KMS-11 (cell line): ENCODE measurements at regions not wholly inside any gene's neighbourhood (a gene's known extent, or its start where the extent isn't known, plus 50 kb on each side); places are given as distances from the start of the nearest gene placed in this dataset.

ENCODE experiments used
- H2AFZ ChIP-seq: fragments of 200-600 bp; sonication (generic); 2 replicates; pipeline ENCODE4 v1.6.1; 2016; ENCODE audit warnings: antibody characterized with exemption, mixed run types, low read depth
- H3K27ac ChIP-seq: fragments of 200-600 bp; sonication (generic); 2 replicates; pipeline ENCODE4 v1.6.1; 2016; ENCODE audit warnings: mild to moderate bottlenecking, mixed run types
- H3K27me3 ChIP-seq: fragments of 200-600 bp; sonication (generic); 2 replicates; pipeline ENCODE4 v1.6.1; 2017; ENCODE audit warnings: mild to moderate bottlenecking, low read depth, mixed run types, moderate library complexity; ENCODE audit not compliant: insufficient read depth
- H3K36me3 ChIP-seq: fragments of 200-600 bp; sonication (generic); 2 replicates; pipeline ENCODE4 v1.6.1; 2017; ENCODE audit warnings: mild to moderate bottlenecking, mixed run types; ENCODE audit not compliant: insufficient read depth
- H3K4me1 ChIP-seq: fragments of 200-600 bp; sonication (generic); 2 replicates; pipeline ENCODE4 v1.6.1; 2016; ENCODE audit warnings: mild to moderate bottlenecking, low read depth, mixed run types; ENCODE audit not compliant: poor library complexity, severe bottlenecking
- H3K4me2 ChIP-seq: fragments of 200-600 bp; sonication (generic); 2 replicates; pipeline ENCODE4 v1.7.0; 2016; ENCODE audit warnings: mild to moderate bottlenecking, mixed run types
- H3K4me3 ChIP-seq: fragments of 200-600 bp; sonication (generic); IDR thresholded peaks from 2 replicates; pipeline ENCODE4 v1.6.1; 2017; ENCODE audit warnings: low read depth, low read length, mixed read lengths; ENCODE audit not compliant: insufficient read depth
- H3K79me2 ChIP-seq: fragments of 200-600 bp; sonication (generic); 2 replicates; pipeline ENCODE4 v1.6.1; 2016; ENCODE audit warnings: low read depth, mixed run types; ENCODE audit not compliant: insufficient read depth
- H3K9ac ChIP-seq: fragments of 200-600 bp; sonication (generic); 2 replicates; pipeline ENCODE4 v1.6.1; 2016; ENCODE audit warnings: mild to moderate bottlenecking, mixed run types
- H4K20me1 ChIP-seq: fragments of 200-600 bp; sonication (generic); 2 replicates; pipeline ENCODE4 v1.6.1; 2016; ENCODE audit warnings: mild to moderate bottlenecking, mixed run types; ENCODE audit not compliant: insufficient read depth
- TF ChIP-seq, protein P1 (sequence below): fragments of 200-600 bp; sonication (generic); conservative IDR thresholded peaks from 2 replicates; pipeline ENCODE4 v1.6.1; 2017; ENCODE audit warnings: low read depth, mild to moderate bottlenecking, antibody characterized with exemption, low read length, moderate library complexity, mixed read lengths

- Histone ChIP-seq H3K4me1 (no peaks in the 10 kb centered on the region), H3K36me3 (no peaks in the 10 kb centered on the region), H4K20me1 (no peaks in the 10 kb centered on the region), H3K79me2 (no peaks in the 10 kb centered on the region), H3K27me3 (no peaks in the 10 kb centered on the region; the same call in 1 of the 2 replicates), H3K4me2 (no peak overlapping the region), H3K9ac (no peak overlapping the region), H3K27ac (no peak overlapping the region), H3K4me3 (no peak overlapping the region), H2AFZ (no peak overlapping the region)
- TF ChIP-seq, protein P1, sequence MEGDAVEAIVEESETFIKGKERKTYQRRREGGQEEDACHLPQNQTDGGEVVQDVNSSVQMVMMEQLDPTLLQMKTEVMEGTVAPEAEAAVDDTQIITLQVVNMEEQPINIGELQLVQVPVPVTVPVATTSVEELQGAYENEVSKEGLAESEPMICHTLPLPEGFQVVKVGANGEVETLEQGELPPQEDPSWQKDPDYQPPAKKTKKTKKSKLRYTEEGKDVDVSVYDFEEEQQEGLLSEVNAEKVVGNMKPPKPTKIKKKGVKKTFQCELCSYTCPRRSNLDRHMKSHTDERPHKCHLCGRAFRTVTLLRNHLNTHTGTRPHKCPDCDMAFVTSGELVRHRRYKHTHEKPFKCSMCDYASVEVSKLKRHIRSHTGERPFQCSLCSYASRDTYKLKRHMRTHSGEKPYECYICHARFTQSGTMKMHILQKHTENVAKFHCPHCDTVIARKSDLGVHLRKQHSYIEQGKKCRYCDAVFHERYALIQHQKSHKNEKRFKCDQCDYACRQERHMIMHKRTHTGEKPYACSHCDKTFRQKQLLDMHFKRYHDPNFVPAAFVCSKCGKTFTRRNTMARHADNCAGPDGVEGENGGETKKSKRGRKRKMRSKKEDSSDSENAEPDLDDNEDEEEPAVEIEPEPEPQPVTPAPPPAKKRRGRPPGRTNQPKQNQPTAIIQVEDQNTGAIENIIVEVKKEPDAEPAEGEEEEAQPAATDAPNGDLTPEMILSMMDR = no peak
Observed at GRCh38 chr14:104295681-104296387, 157.4 kb downstream of the KIF26A start.

DNA sequence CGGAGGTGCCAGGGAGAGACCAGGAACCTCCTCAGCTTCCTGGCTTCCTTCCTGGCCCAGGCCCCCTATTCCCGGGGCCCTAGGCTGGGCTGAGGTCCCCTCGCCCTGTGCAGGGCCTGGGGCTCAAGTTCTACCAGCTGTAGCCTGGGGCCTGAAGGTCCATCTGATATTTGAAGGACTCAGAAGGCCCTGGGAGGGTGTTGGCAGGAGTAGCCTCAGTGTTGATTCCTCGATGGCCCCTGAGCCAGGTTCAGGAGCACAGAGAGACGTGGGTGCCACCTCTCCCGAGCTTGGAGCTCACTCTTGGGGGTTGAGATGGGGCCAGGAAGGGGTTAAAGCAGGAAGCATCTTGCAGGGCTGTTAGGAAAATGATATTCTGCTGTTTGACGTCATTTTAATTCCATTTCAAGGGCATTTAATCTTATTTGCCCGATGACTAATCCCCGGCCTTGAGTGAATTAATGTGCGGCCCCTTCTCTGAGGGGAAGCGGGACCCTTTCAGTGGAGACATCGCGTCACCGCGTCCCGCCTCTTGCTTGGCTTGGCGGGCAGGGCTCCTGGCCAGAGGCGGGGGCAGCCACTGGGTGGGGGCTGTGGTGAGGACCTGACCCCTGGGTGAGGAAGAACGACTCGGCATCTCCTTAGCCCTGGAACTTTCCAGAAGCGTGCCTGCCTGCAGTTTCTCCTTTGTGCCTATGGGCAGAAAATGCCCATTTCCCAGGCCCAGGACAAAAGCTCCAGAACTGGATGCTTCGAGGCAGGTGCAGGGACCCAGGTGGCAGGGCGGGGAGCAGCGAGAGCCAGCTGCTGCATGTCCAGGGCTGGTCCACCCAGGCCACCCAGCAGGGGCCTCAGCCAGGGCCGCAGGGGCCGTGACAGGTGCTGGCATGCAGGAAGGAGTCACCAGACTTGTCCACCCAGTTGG lies 158.3 kb downstream of the KIF26A start:
- H3K27ac ChIP-seq = no peak overlapping the region
- no peak overlapping the region for H3K9ac ChIP-seq
- H3K27me3 ChIP-seq = no peaks in the 10 kb centered on the region; the same call in 1 of the 2 replicates
- no peaks in the 10 kb centered on the region for H3K4me1 ChIP-seq
- no peaks in the 10 kb centered on the region for H4K20me1 ChIP-seq
- H3K79me2 ChIP-seq = no peaks in the 10 kb centered on the region
- H3K4me3 ChIP-seq = no peak overlapping the region
- H2AFZ ChIP-seq = no peak overlapping the region
- TF ChIP-seq, protein P1 = no peak
- H3K4me2 ChIP-seq = no peak overlapping the region
- H3K36me3 ChIP-seq = no peaks in the 10 kb centered on the region

GRCh38 chr14:104297313-104297704 lies 158.9 kb downstream of the KIF26A start:
- Histone ChIP-seq H3K9ac (no peak overlapping the region), H3K4me2 (no peak overlapping the region), H3K4me1 (no peaks in the 10 kb centered on the region), H3K27me3 (no peaks in the 10 kb centered on the region; the same call in 1 of the 2 replicates), H3K4me3 (no peak overlapping the region), H4K20me1 (no peaks in the 10 kb centered on the region), H3K36me3 (no peaks in the 10 kb centered on the region), H3K79me2 (no peaks in the 10 kb centered on the region), H2AFZ (no peak overlapping the region), H3K27ac (no peak overlapping the region)
- TF ChIP-seq, protein P1 = no peak

DNA sequence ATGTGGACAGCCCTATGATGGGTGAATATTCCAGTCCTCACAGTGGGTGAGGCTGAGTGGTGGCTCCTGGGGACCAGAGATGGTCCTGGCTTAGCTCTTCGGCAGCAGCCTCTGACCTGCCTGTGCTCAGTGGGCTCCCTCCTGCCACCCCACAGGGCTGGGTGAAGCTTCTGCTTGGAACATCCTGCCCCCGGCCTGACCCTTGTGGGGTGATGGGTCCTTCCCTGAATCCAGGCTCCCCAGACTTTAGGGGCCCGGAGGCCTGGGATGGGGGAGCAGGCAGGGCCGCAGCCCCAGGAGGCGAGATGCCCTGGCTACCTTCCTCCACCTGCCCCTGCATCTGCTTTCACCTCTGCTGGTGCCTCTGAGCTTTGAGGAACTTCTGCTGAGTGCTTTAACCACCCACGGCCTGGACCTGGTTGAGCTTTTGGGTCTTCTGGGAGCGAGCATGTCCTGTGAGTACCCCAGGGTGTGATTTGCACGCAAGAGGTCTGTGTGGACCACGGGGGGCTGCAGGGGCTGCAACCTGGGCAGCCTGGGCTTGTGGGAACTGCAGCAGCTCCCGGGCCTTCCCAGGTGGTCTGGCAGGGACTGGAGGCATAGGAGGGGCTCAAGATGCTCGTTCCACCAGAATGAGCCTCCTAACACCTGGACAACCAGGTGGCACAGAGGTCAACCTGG lies 159.5 kb downstream of the KIF26A start:
- H4K20me1 ChIP-seq = no peaks in the 10 kb centered on the region
- H3K27me3 ChIP-seq = no peaks in the 10 kb centered on the region; the same call in 1 of the 2 replicates
- H3K4me3 ChIP-seq = no peak overlapping the region
- H3K4me1 ChIP-seq = no peaks in the 10 kb centered on the region
- H3K4me2 ChIP-seq = no peak overlapping the region
- no peaks in the 10 kb centered on the region for H3K36me3 ChIP-seq
- no peak overlapping the region for H2AFZ ChIP-seq
- TF ChIP-seq, protein P1 = no peak
- no peak overlapping the region for H3K9ac ChIP-seq
- no peak overlapping the region for H3K27ac ChIP-seq
- H3K79me2 ChIP-seq = no peaks in the 10 kb centered on the region
